GM18861 (cell line): ENCODE measurements at regions not wholly inside any gene's neighbourhood (a gene's known extent, or its start where the extent isn't known, plus 50 kb on each side); places are given as distances from the start of the nearest gene placed in this dataset.

Experiments used
- ATAC-seq: cut with Tn5 transposase; IDR thresholded peaks from one replicate; pipeline ENCODE4 v1.9.1; 2021; ENCODE audit not compliant: unreplicated experiment

GRCh38 chr12:75844049-75844770 lies 187.4 kb downstream of the PHLDA1 start:
- no peak for ATAC-seq

- no peak for ATAC-seq
Observed at GRCh38 chr12:75842090-75842489, 189.5 kb downstream of the PHLDA1 start.

- no peak for ATAC-seq
Observed at GRCh38 chr12:75840994-75841355, 190.6 kb downstream of the PHLDA1 start.

- no peak for ATAC-seq
Observed at GRCh38 chr12:75838309-75838708, 193.3 kb downstream of the PHLDA1 start.

- ATAC-seq, result no peak
Observed at GRCh38 chr12:75837700-75838099, 193.9 kb downstream of the PHLDA1 start.

- no peak for ATAC-seq
Observed at GRCh38 chr12:75836533-75836932, 195.0 kb downstream of the PHLDA1 start.

GRCh38 chr12:75834591-75834990 lies 197.0 kb downstream of the PHLDA1 start:
- no peak for ATAC-seq

GRCh38 chr12:75833268-75833667 lies 198.3 kb downstream of the PHLDA1 start:
- no peak for ATAC-seq

GRCh38 chr12:75831402-75831801 lies 200.2 kb downstream of the PHLDA1 start:
- no peak for ATAC-seq

GRCh38 chr12:75827061-75827460 lies 204.5 kb downstream of the PHLDA1 start:
- ATAC-seq, result no peak

- ATAC-seq, result no peak
Observed at GRCh38 chr12:75825686-75826085, 205.9 kb downstream of the PHLDA1 start.

GRCh38 chr12:75823475-75823874 lies 208.1 kb downstream of the PHLDA1 start:
- no peak for ATAC-seq

- no peak for ATAC-seq
Observed at GRCh38 chr12:75822416-75822815, 209.2 kb downstream of the PHLDA1 start.

- ATAC-seq, result no peak
Observed at GRCh38 chr12:75820848-75821578, 210.6 kb downstream of the PHLDA1 start.

- ATAC-seq, result no peak
Observed at GRCh38 chr12:75820071-75820470, 211.5 kb downstream of the PHLDA1 start.

GRCh38 chr12:75819512-75819911 lies 212.1 kb downstream of the PHLDA1 start:
- ATAC-seq, result no peak

GRCh38 chr12:75818863-75819262 lies 212.7 kb downstream of the PHLDA1 start:
- ATAC-seq, result no peak

- peak; percentile 42 for ATAC-seq
Observed at GRCh38 chr12:75816897-75817296, 214.7 kb downstream of the PHLDA1 start.

- no peak for ATAC-seq
Observed at GRCh38 chr12:75815756-75816155, 215.8 kb downstream of the PHLDA1 start.

GRCh38 chr12:75814851-75815754 lies 216.5 kb downstream of the PHLDA1 start:
- ATAC-seq, result peak; percentile 65

GRCh38 chr12:75813072-75813471 lies 218.5 kb downstream of the PHLDA1 start:
- ATAC-seq, result no peak
